Renal cortex interstitium (tissue), 11 donors: ENCODE measurements at regions not wholly inside any gene's neighbourhood (a gene's known extent, or its start where the extent isn't known, plus 50 kb on each side); places are given as distances from the start of the nearest gene placed in this dataset.
"Not testable (repeated sequence)": the region's sequence is repeated elsewhere in the genome, so short reads cannot be mapped to it uniquely, and the experiment has no call there.

Experiments used
- DNase-seq, 11 donors: peaks; one replicate each; pipeline ENCODE4 v3.0.0-alpha.2; 2013; ENCODE audit warnings: low read depth in 9 of 11, low spot score in 4 of 11; ENCODE audit errors: extremely low read depth in 1 of 11

DNA sequence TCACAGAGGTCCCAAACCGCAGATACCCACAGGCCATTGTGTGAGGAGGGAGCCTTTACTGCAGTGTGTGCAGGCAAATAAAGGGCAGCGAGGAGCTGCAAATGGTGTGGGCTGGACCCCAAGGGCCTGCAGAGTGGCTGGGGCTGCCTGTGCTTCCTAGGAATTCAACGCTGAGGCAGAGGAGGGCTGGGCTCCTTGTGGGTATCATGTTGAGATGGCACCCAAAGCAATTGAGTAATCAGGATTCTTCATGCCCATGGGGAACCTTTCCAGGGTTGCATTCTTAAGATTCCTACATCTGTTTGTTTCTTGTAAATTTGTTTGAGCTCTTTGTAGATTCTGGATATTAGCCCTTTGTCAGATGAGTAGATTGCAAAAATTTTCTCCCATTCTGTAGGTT is 85.4 kb upstream of the LIPC start:
- no peak for DNase-seq

DNA sequence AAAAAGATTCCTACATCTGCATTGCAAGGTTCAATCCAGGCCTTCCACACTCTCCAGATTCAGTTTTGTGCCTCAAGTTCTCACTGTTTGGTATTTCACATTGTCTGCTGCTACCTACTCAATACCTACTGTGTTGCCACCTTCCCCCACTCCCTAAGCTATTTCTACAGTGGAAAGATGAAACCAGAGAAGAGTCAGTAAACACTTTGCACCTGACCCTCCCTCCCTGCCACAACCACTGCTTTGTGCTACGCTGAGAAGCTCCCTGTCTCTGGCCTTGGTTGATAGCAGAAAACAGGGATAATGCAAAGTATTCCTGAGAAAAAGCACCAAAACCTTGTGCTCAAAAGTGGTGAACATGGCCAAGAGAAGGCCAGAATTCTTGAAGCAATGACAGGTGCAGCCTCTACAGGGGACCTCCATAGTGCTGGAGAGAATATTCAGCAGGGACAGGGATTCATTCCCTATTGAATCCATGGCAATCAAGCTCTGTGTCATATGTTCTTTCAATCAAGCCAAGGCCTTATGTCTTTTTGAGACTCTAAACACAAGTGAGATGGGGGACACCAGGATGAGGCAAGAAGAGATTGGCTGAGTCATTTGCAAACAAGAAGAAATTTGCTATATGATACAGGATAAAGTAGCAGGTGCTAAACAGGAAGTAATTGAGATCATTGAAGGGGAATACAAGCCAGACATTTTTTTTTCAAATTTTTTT is 83.5 kb upstream of the LIPC start:
- DNase-seq = no peak

- DNase-seq = no peak
These were observed 79.5 kb upstream of the LIPC start for GRCh38 chr15:58352026-58352929.

GRCh38 chr15:58355382-58355971 is 76.3 kb upstream of the LIPC start:
- no peak for DNase-seq

DNA sequence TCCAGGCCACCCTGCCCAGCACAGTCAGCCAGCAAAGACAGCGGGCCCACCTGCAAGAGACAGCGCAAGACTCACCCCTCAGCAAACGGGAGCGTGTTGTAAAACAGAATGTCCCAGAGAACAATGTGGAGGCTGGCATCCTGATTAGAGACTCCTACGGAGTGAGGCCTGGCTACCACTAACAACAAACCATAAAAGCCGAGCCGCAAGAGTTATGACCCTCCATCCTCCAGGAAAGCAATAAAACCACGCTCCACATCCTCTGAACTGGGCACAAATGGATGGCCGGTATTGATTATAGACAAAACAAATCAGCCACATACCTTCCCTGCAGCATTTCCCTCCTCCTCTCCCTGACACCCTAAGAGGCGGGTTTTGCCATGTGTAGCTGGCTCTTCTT is 75.8 kb upstream of the LIPC start:
- DNase-seq = no peak

DNA sequence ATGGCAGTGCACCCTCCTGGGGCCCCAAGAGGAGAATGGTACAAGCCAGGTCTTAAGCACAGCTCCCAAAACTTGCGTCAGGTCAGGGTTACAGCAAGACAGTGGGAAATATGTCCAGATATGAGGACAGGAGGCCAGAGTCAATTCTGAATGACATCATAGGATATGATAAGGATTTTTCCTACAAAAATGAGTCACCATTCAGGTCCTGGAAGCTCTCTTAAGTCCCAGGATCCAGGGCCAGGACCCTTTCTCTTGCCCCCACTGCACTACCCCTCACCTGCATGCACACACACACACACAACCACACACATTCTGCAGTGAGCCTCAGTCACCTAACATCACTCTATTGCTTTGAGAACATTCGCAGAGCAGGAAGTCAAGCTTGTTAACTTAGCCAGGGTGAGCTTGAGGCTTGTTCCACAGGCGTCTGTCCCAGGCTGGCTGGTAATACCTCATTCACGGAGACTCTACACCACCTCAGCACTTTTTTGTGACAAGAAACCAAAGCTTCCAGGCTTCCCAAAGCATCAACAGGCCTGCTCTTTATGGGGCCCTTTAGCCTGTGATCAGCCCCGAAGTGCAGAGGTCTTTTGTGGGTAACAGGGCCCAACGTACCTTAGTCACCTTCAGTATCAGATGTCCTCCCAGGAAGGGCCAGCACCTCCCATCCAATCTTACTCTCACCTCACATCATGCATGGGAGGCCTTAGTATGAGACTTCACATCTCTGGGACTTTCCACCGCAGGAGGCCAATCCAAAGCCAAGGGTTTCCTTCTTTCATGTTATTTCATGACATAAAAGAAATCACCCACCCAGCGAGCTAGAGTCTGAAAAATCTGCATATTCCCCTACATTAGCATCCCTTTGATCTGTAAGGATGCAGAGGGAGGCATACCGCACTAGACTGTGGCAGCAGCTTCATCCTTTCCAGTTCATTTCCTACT is 74.0 kb upstream of the LIPC start:
- no peak for DNase-seq

DNA sequence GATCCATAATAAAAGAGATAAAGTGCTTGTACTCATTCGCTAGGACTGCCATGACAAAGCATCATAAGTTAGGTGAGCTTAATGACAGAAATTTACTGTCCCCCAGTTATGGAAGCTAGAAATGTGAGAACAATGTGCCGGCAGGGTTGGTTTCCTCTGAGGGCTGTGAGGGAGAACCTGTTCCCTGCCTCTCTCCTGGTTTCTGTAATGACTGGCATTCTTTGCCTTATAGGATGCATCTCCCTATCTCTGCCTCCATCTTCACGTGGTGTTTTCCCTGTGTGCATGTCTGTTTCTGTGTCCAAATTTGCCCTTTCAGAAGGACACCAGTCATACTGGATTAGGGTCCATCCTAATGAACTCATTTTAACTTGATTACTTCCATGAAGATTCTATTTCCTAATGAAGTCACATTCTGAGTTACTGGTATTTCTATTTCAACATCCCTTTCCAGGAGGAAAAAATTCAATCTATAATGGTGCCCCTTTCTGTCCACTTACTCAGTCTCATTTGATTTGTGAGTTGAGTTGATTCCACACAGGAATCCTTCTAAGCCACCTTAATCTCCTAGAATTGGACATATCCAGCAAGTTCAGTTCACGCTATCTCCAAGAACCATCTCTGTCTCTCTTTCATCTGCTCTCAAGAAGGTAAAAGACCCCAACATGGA is 71.2 kb upstream of the LIPC start:
- no peak for DNase-seq

DNA sequence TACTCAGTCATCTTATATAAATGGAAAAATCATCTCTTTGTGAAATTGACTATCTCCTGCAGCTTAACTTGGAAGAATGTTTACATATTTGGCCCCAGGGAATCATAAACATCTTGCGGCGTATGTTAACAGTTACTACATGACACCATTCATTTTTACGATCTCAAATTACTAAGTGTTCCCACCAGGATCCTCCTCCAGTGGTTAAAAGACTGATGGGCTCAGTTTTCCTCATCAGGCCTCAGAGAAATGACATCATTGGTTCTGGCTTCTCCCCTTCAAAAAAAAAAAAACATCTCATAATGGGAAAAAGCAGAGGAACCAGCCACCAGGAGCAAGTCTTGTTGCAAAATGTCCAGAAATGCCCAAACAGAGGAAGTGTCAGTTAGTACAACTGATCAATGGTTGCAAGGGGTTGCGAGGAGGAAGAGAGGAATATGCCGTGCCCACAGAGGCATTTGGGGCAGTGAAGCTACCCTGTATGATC is 70.5 kb upstream of the LIPC start:
- peak in 2 of 11 donors; percentile 30 to 38 for DNase-seq

DNA sequence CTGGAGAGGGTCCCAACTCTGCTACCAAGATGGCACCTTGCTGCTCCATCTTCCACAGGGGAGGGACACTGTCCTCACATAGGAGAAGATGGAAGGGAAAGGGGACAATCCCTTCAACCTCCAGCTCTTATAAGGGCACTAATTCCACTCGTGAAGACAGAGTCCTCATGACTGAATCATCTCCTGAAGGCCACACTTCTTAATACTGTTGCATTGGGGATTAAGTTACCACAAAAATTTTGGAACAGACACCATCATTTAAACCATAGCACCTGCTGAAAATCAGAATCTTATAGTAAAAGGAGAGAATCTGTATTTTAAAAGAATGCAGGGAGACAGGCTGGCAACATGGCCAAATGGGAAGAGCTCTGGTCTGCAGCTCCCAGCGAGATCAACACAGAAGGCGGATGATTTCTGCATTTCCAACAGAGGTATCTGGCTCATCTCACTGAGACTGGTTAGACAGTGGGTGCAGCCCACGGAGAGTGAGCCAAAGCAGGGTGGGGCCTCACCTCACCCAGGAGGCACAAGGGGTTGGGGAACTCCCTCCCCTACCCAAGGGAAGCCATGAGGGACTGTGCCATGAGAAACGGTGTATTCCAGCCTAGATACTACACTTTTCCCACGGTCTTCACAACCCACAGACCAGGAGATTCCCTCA is 69.4 kb upstream of the LIPC start:
- no peak for DNase-seq

- DNase-seq = not testable (repeated sequence)
These were observed 68.7 kb upstream of the LIPC start for GRCh38 chr15:58363118-58363517.

- not testable (repeated sequence) for DNase-seq
These were observed 68.1 kb upstream of the LIPC start for GRCh38 chr15:58363673-58364072.

GRCh38 chr15:58365098-58365497 is 66.7 kb upstream of the LIPC start:
- DNase-seq = not testable (repeated sequence)

DNA sequence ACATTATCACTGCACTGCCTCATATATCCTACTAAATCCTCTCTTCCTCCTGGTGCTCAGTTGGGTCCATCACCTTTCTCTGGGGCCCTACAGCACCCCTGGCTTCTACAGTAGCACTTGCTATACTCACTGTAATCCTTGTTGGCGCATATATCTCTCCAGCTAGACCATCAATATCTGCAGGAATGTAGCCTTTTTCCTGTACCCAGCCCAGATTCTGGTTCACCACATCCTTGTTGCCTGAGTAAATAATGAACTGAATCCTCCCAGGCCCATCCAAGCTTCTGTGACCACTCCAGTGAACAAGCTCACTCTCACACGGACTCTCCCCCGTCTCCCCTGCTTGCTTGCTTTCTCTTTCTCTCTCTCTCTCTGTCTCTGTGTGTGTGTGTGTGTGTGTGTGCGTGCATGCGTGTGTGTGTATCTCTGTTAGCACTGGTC is 62.5 kb upstream of the LIPC start:
- peak in 8 of 11 donors; percentile 57 to 83 (median 74) for DNase-seq

DNA sequence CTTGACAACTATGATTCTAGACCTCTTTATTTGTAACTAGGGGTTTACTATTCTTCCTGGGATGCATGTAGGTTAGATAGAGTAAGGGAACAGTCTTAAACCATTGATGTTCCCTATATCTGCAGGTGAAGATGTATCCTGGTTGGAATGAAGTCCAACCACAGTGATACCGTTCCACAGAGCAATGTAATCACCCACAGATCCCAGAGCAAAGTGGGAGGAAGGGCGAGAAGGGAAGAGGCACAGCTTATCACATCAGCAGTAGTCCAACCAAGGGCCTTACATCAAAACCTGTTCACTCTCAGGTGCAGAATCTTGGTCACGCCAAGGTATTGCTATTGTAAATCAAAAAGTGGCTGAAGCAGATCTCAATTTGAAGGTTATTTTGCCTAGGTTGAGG is 61.8 kb upstream of the LIPC start:
- DNase-seq = no peak

DNA sequence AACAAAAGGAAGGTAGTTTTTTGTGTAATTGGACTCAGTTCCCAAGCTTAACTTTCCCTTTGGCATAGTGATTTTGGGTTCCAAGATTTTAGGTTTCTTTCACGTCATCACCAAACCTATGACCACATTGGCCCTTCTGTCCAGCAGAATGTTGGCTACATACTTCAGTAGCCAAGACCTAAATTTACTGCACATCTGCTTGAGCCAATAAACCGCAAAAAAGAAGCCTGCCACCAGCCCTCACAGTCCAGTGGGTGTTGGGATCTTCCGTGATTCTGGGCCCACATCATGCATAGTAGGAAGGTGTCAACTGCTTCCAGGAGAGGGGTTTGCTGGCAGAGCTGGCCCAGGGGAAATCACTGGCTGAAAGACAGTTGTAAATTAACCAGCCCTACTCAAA is 57.6 kb upstream of the LIPC start:
- no peak for DNase-seq

GRCh38 chr15:58377193-58377592 is 54.6 kb upstream of the LIPC start:
- DNase-seq = no peak

DNA sequence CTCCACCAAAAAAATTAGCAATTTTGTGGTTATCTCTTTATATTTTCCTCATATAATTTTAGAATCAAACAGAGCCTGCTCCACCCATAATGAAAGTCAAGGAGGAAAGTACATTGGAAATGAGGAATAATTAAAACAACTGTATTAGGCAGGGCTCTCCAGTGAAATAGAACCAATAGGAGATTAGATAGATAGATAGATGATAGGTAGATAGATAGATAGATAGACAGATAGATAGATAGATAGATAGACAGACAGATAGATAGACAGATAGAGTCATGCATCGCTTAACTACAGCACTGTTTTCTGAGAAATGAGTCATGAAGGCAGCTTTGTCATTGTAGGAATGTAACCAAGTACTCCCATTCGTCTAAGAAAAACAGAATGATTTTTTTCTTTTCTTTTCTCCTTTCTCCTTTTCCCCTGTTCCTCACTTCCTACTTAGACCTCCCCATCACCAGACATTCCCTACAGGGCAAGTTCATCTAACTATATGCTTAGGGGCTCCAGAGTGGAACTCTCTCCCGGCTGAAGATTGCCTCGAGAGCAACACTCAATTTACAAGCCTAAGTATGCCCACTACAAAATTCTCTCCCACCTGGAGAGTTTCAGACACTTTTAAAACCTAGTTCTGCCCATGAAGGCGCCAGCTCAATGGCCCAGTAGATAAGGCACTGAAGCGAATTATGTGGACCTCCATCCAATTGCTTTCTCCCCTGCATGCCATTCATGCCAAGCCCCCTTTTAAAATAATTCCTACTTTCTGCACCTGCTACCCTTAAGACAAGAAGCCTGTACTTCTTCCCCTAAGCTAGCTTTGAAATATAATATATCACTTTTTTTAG is 53.3 kb upstream of the LIPC start:
- no peak for DNase-seq
